ENCODE measurements at regions not wholly inside any gene's neighbourhood (a gene's known extent, or its start where the extent isn't known, plus 50 kb on each side); places are given as distances from the start of the nearest gene placed in this dataset.

- no peaks in the 10 kb centered on the region for H3K36me3 ChIP-seq (ENCODE audit: insufficient read depth, low read length)
Observed at GRCh38 chr16:74094962-74095361, 201.7 kb upstream of the PSMD7 start.

GRCh38 chr16:74094514-74094913 is 202.1 kb upstream of the PSMD7 start:
- Histone ChIP-seq H3K9ac (ENCODE audit: low read depth, low read length) (no peak overlapping the region), H3K36me3 (ENCODE audit: insufficient read depth, low read length) (no peaks in the 10 kb centered on the region), H3K4me1 (ENCODE audit: insufficient read depth, low read length) (peaks cover 9% of the 10 kb centered on the region; the same call in 1 of the 2 replicates), H3K9me3 (ENCODE audit: control insufficient read depth, insufficient read depth, low read length) (no peaks in the 10 kb centered on the region)

More at GRCh38 chr16:74094962-74095361, 201.7 kb upstream of the PSMD7 start:
- Histone ChIP-seq H3K4me1 (ENCODE audit: insufficient read depth, low read length) (peaks cover 12% of the 10 kb centered on the region), H3K9ac (ENCODE audit: low read depth, low read length) (no peak overlapping the region), H3K9me3 (ENCODE audit: control insufficient read depth, insufficient read depth, low read length) (no peaks in the 10 kb centered on the region)

- H3K4me1 ChIP-seq (ENCODE audit: insufficient read depth, low read length) = peaks cover 5% of the 10 kb centered on the region; the same call in 1 of the 2 replicates
- H3K9ac ChIP-seq (ENCODE audit: low read depth, low read length) = no peak overlapping the region
- no peaks in the 10 kb centered on the region for H3K36me3 ChIP-seq (ENCODE audit: insufficient read depth, low read length)
- H3K9me3 ChIP-seq (ENCODE audit: control insufficient read depth, insufficient read depth, low read length) = no peaks in the 10 kb centered on the region
Observed at GRCh38 chr16:74092336-74092735, 204.3 kb upstream of the PSMD7 start.

GRCh38 chr16:74090871-74091270 is 205.7 kb upstream of the PSMD7 start:
- Histone ChIP-seq H3K36me3 (ENCODE audit: insufficient read depth, low read length) (no peaks in the 10 kb centered on the region), H3K9me3 (ENCODE audit: control insufficient read depth, insufficient read depth, low read length) (no peaks in the 10 kb centered on the region), H3K9ac (ENCODE audit: low read depth, low read length) (no peak overlapping the region), H3K4me1 (ENCODE audit: insufficient read depth, low read length) (no peaks in the 10 kb centered on the region)

- no peaks in the 10 kb centered on the region for H3K4me1 ChIP-seq (ENCODE audit: insufficient read depth, low read length)
- H3K9me3 ChIP-seq (ENCODE audit: control insufficient read depth, insufficient read depth, low read length) = no peaks in the 10 kb centered on the region
- no peak overlapping the region for H3K9ac ChIP-seq (ENCODE audit: low read depth, low read length)
- no peaks in the 10 kb centered on the region for H3K36me3 ChIP-seq (ENCODE audit: insufficient read depth, low read length)
Observed at GRCh38 chr16:74083541-74083940, 213.1 kb upstream of the PSMD7 start.

- no peak overlapping the region for H3K9ac ChIP-seq (ENCODE audit: low read depth, low read length)
- no peaks in the 10 kb centered on the region for H3K9me3 ChIP-seq (ENCODE audit: control insufficient read depth, insufficient read depth, low read length)
- no peaks in the 10 kb centered on the region for H3K36me3 ChIP-seq (ENCODE audit: insufficient read depth, low read length)
- peaks cover 9% of the 10 kb centered on the region; the same call in 1 of the 2 replicates for H3K4me1 ChIP-seq (ENCODE audit: insufficient read depth, low read length)
Observed at GRCh38 chr16:74080311-74080710, 216.3 kb upstream of the PSMD7 start.

- Histone ChIP-seq H3K36me3 (ENCODE audit: insufficient read depth, low read length) (no peaks in the 10 kb centered on the region), H3K9me3 (ENCODE audit: control insufficient read depth, insufficient read depth, low read length) (no peaks in the 10 kb centered on the region; the same call in 1 of the 2 replicates), H3K4me1 (ENCODE audit: insufficient read depth, low read length) (peaks cover 9% of the 10 kb centered on the region; the same call in 1 of the 2 replicates), H3K9ac (ENCODE audit: low read depth, low read length) (no peak overlapping the region)
Observed at GRCh38 chr16:74079232-74079586, 217.4 kb upstream of the PSMD7 start.

GRCh38 chr16:74078511-74079231 is 217.9 kb upstream of the PSMD7 start:
- H3K4me1 ChIP-seq (ENCODE audit: insufficient read depth, low read length) = peaks cover 9% of the 10 kb centered on the region; the same call in 1 of the 2 replicates
- H3K9ac ChIP-seq (ENCODE audit: low read depth, low read length) = no peak overlapping the region
- H3K36me3 ChIP-seq (ENCODE audit: insufficient read depth, low read length) = no peaks in the 10 kb centered on the region
- no peaks in the 10 kb centered on the region; the same call in 1 of the 2 replicates for H3K9me3 ChIP-seq (ENCODE audit: control insufficient read depth, insufficient read depth, low read length)

GRCh38 chr16:74076568-74076967 is 220.0 kb upstream of the PSMD7 start:
- Histone ChIP-seq H3K36me3 (ENCODE audit: insufficient read depth, low read length) (no peaks in the 10 kb centered on the region), H3K9me3 (ENCODE audit: control insufficient read depth, insufficient read depth, low read length) (no peaks in the 10 kb centered on the region; the same call in 1 of the 2 replicates), H3K9ac (ENCODE audit: low read depth, low read length) (no peak overlapping the region), H3K4me1 (ENCODE audit: insufficient read depth, low read length) (peaks cover 9% of the 10 kb centered on the region; the same call in 1 of the 2 replicates)

- no peaks in the 10 kb centered on the region; the same call in 1 of the 2 replicates for H3K9me3 ChIP-seq (ENCODE audit: control insufficient read depth, insufficient read depth, low read length)
- no peaks in the 10 kb centered on the region for H3K36me3 ChIP-seq (ENCODE audit: insufficient read depth, low read length)
- peaks cover 9% of the 10 kb centered on the region; the same call in 1 of the 2 replicates for H3K4me1 ChIP-seq (ENCODE audit: insufficient read depth, low read length)
- H3K9ac ChIP-seq (ENCODE audit: low read depth, low read length) = no peak overlapping the region
Observed at GRCh38 chr16:74075393-74075792, 221.2 kb upstream of the PSMD7 start.

GRCh38 chr16:74073456-74073855 is 223.2 kb upstream of the PSMD7 start:
- Histone ChIP-seq H3K36me3 (ENCODE audit: insufficient read depth, low read length) (no peaks in the 10 kb centered on the region), H3K4me1 (ENCODE audit: insufficient read depth, low read length) (peaks cover 9% of the 10 kb centered on the region; the same call in 1 of the 2 replicates), H3K9ac (ENCODE audit: low read depth, low read length) (no peak overlapping the region), H3K9me3 (ENCODE audit: control insufficient read depth, insufficient read depth, low read length) (no peaks in the 10 kb centered on the region; the same call in 1 of the 2 replicates)

GRCh38 chr16:74071996-74072535 is 224.5 kb upstream of the PSMD7 start:
- peaks cover 7% of the 10 kb centered on the region; the same call in 1 of the 2 replicates for H3K4me1 ChIP-seq (ENCODE audit: insufficient read depth, low read length)
- H3K9me3 ChIP-seq (ENCODE audit: control insufficient read depth, insufficient read depth, low read length) = no peaks in the 10 kb centered on the region; the same call in 1 of the 2 replicates
- no peak overlapping the region for H3K9ac ChIP-seq (ENCODE audit: low read depth, low read length)
- no peaks in the 10 kb centered on the region for H3K36me3 ChIP-seq (ENCODE audit: insufficient read depth, low read length)

GRCh38 chr16:74070237-74070636 is 226.4 kb upstream of the PSMD7 start:
- Histone ChIP-seq H3K36me3 (ENCODE audit: insufficient read depth, low read length) (no peaks in the 10 kb centered on the region), H3K9ac (ENCODE audit: low read depth, low read length) (no peak overlapping the region), H3K9me3 (ENCODE audit: control insufficient read depth, insufficient read depth, low read length) (no peaks in the 10 kb centered on the region; the same call in 1 of the 2 replicates), H3K4me1 (ENCODE audit: insufficient read depth, low read length) (peaks cover 10% of the 10 kb centered on the region; the same call in 1 of the 2 replicates)

- Histone ChIP-seq H3K4me1 (ENCODE audit: insufficient read depth, low read length) (peaks cover 10% of the 10 kb centered on the region; the same call in 1 of the 2 replicates), H3K9ac (ENCODE audit: low read depth, low read length) (no peak overlapping the region), H3K9me3 (ENCODE audit: control insufficient read depth, insufficient read depth, low read length) (no peaks in the 10 kb centered on the region), H3K36me3 (ENCODE audit: insufficient read depth, low read length) (no peaks in the 10 kb centered on the region)
Observed at GRCh38 chr16:74064120-74064735, 232.4 kb upstream of the PSMD7 start.
